Lower lobe of right lung (tissue), 2 donors: ENCODE measurements at regions not wholly inside any gene's neighbourhood (a gene's known extent, or its start where the extent isn't known, plus 50 kb on each side); places are given as distances from the start of the nearest gene placed in this dataset.

ENCODE experiments used
- ATAC-seq, 2 donors: fragments of 200-7000 bp; cut with Tn5 transposase; one replicate each; pipeline ENCODE4 v1.9.1; 2020 to 2022; ENCODE audit warnings: mild to moderate bottlenecking in 2 of 2, moderate library complexity in 2 of 2
- DNase-seq: peaks from one replicate; pipeline ENCODE4 v3.0.0-alpha.2; 2020
- H3K27ac ChIP-seq: fragments of 200-600 bp; one replicate; pipeline ENCODE4 v1.8.0; 2022
- H3K27me3 ChIP-seq: fragments of 200-600 bp; one replicate; pipeline ENCODE4 v1.8.0; 2022; ENCODE audit warnings: low read depth
- H3K36me3 ChIP-seq: fragments of 200-600 bp; one replicate; pipeline ENCODE4 v1.8.0; 2022; ENCODE audit warnings: mild to moderate bottlenecking
- H3K4me1 ChIP-seq: fragments of 200-600 bp; one replicate; pipeline ENCODE4 v1.8.0; 2022
- H3K4me3 ChIP-seq: fragments of 200-600 bp; one replicate; pipeline ENCODE4 v1.8.0; 2022; ENCODE audit warnings: mild to moderate bottlenecking
- H3K9me3 ChIP-seq: fragments of 200-600 bp; one replicate; pipeline ENCODE4 v1.8.0; 2022
- intact Hi-C: fragments of 100-400 bp; cut with DNase I; formaldehyde crosslinking; loops from one replicate; pipeline ENCODE4 v1.11.0; 2022
- TF ChIP-seq, protein P1 (sequence below): fragments of 200-600 bp; IDR thresholded peaks from one replicate; pipeline ENCODE4 v1.8.0; 2022; ENCODE audit warnings: antibody characterized with exemption, mild to moderate bottlenecking
- donor health status: DM: no; HTN: yes; CAD: no; lungs with severe emphysema.

GRCh38 chr10:78508955-78509748 lies 475.5 kb downstream of the RPS24 start:
- TF ChIP-seq, protein P1, sequence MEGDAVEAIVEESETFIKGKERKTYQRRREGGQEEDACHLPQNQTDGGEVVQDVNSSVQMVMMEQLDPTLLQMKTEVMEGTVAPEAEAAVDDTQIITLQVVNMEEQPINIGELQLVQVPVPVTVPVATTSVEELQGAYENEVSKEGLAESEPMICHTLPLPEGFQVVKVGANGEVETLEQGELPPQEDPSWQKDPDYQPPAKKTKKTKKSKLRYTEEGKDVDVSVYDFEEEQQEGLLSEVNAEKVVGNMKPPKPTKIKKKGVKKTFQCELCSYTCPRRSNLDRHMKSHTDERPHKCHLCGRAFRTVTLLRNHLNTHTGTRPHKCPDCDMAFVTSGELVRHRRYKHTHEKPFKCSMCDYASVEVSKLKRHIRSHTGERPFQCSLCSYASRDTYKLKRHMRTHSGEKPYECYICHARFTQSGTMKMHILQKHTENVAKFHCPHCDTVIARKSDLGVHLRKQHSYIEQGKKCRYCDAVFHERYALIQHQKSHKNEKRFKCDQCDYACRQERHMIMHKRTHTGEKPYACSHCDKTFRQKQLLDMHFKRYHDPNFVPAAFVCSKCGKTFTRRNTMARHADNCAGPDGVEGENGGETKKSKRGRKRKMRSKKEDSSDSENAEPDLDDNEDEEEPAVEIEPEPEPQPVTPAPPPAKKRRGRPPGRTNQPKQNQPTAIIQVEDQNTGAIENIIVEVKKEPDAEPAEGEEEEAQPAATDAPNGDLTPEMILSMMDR = no peak
- no peak overlapping the region for H3K4me3 ChIP-seq
- H3K36me3 ChIP-seq = no peaks in the 10 kb centered on the region
- peaks cover 25% of the 10 kb centered on the region for H3K4me1 ChIP-seq
- DNase-seq (no peak), ATAC-seq (no peak)
- H3K9me3 ChIP-seq = no peaks in the 10 kb centered on the region
- no peaks in the 10 kb centered on the region for H3K27me3 ChIP-seq
- intact Hi-C loops = no loop called here
- H3K27ac ChIP-seq = no peak overlapping the region

- H3K4me3 ChIP-seq = no peak overlapping the region
- TF ChIP-seq, protein P1 = no peak
- H3K36me3 ChIP-seq = no peaks in the 10 kb centered on the region
- no peak overlapping the region for H3K27ac ChIP-seq
- H3K9me3 ChIP-seq = no peaks in the 10 kb centered on the region
- ATAC-seq (peak; percentile 58 to 71), DNase-seq (peak; percentile 54)
- peaks cover 25% of the 10 kb centered on the region for H3K4me1 ChIP-seq
- no peaks in the 10 kb centered on the region for H3K27me3 ChIP-seq
- intact Hi-C loops = no loop called here
Measured at GRCh38 chr10:78510566-78511323, 477.1 kb downstream of the RPS24 start.

GRCh38 chr10:78511324-78512204 lies 477.9 kb downstream of the RPS24 start:
- DNase-seq = no peak
- intact Hi-C loops = no loop called here

GRCh38 chr10:78512205-78512550 lies 478.5 kb downstream of the RPS24 start:
- ATAC-seq (no peak), DNase-seq (no peak)
- intact Hi-C loops = no loop called here
- no peaks in the 10 kb centered on the region for H3K27me3 ChIP-seq
- H3K9me3 ChIP-seq = no peaks in the 10 kb centered on the region
- peak overlapping the region; percentile 18 for H3K27ac ChIP-seq
- H3K36me3 ChIP-seq = no peaks in the 10 kb centered on the region
- TF ChIP-seq, protein P1 = no peak
- H3K4me1 ChIP-seq = peaks cover 25% of the 10 kb centered on the region
- no peak overlapping the region for H3K4me3 ChIP-seq

More at GRCh38 chr10:78511324-78512204, 477.9 kb downstream of the RPS24 start:
- H3K9me3 ChIP-seq = no peaks in the 10 kb centered on the region
- no peak for ATAC-seq
- H3K36me3 ChIP-seq = no peaks in the 10 kb centered on the region
- H3K4me1 ChIP-seq = peaks cover 25% of the 10 kb centered on the region
- H3K4me3 ChIP-seq = no peak overlapping the region
- TF ChIP-seq, protein P1 = no peak
- no peak overlapping the region for H3K27ac ChIP-seq
- no peaks in the 10 kb centered on the region for H3K27me3 ChIP-seq

GRCh38 chr10:78513330-78513729 lies 479.7 kb downstream of the RPS24 start:
- ATAC-seq = peak in 1 of 2 donors; percentile 20
- no peak overlapping the region for H3K4me3 ChIP-seq
- intact Hi-C loops = no loop called here
- no peaks in the 10 kb centered on the region for H3K27me3 ChIP-seq
- no peaks in the 10 kb centered on the region for H3K9me3 ChIP-seq
- no peak for DNase-seq
- H3K4me1 ChIP-seq = peaks cover 17% of the 10 kb centered on the region
- no peaks in the 10 kb centered on the region for H3K36me3 ChIP-seq
- TF ChIP-seq, protein P1 = no peak
- H3K27ac ChIP-seq = no peak overlapping the region
